GM18868 (cell line): ENCODE measurements at regions not wholly inside any gene's neighbourhood (a gene's known extent, or its start where the extent isn't known, plus 50 kb on each side); places are given as distances from the start of the nearest gene placed in this dataset.

Experiments
- ATAC-seq: cut with Tn5 transposase; IDR thresholded peaks from one replicate; pipeline ENCODE4 v1.9.1; 2021; ENCODE audit warnings: mild to moderate bottlenecking, moderate library complexity; ENCODE audit not compliant: unreplicated experiment

DNA sequence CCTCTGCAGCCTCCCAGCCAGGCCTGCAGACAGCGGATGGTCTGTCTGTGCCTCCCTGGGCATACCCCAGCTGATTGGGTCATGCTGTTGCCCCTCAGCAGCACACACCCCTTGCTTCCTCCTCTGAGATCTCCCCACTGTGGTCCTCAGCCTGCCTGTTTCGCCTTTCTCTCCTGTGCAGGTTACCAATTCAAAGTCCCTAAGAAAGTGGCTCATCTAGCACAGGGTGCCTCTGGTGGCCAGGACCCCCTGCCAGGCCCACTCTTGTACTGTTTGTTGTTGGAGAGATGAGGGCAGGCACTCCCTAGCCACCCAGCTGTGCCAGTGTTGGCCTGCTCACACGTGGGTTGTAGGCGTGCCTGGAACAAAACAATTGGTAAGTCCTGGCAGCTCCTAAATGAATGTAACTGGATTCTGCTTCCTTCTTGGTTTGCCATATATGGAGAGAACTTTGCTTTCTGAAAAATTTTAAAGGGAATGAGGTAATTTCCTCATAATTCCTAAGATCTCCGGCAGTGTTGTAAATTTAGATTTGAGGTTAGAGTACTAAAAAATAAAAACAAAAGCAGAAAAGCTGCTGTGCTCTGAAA lies 213.2 kb upstream of the IL12A start:
- no peak for ATAC-seq

DNA sequence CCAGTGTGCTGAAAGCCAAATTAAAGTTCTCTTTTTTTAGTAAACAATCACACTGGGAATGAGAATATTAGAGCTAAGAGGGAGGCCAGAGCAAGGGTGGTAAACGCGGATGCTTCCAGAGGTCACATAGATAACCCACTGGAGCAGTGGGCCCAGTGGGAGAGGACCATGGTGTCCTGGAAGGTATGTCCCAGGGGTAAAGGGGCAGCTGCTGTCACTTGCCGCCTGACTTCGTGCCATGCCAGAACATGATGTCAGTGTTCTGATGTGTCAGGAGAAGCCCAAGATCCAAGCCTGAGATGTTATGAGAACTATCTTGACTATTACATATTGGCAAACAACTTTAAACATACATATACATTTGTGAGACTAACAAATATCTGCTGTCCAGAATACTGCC lies 211.9 kb upstream of the IL12A start:
- no peak for ATAC-seq

DNA sequence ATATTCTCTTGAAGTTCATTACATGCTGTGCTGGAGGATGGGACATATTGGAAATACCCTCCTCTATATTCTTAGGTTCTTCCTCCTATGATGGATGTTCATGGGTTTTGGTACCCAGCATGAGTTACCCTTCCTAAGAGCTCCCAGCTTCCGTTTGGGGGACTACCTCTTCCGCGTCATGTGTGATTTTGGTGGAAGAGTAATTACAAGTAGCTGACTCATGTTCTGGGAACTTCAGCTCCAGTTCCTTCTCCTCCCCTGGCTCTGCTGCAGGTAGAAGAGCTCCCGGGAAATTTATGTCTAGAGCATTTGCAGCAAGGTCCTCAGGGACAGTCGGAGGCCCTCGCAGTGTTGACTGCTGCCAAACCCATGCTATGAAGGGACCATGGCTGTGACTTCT lies 208.8 kb upstream of the IL12A start:
- ATAC-seq: no peak

GRCh38 chr3:159781867-159782266 lies 206.8 kb upstream of the IL12A start:
- ATAC-seq: no peak

DNA sequence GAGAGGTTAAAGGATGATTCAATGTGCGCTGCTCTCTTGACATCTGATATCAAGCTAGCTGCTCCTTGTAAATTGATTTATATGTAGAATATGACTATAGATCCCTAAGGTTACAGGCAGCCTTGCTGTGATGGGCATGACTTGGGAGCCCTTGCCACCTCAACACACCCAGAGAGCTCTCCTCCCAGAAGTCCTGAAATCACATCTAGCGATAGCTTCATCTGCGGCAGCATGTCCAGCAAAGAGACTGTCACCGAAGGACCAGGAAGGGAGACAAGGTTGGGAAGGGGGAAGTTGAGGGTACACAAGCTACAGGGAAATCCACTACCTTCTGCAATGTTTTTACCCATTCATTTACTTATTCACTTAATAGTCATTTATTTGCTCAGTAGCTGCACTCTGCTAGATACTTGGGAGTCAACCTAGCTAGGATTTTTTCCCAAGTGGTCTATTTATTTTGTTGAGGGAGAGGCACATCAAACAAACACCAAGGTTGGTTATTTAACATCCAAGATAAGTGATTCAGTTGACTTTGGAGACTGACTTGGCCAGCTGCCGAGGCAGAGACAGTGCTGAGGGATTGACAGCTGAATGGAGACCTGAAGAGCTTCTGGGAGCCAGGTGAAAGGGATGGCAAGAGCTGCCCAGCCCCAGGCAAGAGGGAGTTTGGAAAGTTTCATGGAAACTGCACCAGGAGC lies 205.8 kb upstream of the IL12A start:
- no peak for ATAC-seq

DNA sequence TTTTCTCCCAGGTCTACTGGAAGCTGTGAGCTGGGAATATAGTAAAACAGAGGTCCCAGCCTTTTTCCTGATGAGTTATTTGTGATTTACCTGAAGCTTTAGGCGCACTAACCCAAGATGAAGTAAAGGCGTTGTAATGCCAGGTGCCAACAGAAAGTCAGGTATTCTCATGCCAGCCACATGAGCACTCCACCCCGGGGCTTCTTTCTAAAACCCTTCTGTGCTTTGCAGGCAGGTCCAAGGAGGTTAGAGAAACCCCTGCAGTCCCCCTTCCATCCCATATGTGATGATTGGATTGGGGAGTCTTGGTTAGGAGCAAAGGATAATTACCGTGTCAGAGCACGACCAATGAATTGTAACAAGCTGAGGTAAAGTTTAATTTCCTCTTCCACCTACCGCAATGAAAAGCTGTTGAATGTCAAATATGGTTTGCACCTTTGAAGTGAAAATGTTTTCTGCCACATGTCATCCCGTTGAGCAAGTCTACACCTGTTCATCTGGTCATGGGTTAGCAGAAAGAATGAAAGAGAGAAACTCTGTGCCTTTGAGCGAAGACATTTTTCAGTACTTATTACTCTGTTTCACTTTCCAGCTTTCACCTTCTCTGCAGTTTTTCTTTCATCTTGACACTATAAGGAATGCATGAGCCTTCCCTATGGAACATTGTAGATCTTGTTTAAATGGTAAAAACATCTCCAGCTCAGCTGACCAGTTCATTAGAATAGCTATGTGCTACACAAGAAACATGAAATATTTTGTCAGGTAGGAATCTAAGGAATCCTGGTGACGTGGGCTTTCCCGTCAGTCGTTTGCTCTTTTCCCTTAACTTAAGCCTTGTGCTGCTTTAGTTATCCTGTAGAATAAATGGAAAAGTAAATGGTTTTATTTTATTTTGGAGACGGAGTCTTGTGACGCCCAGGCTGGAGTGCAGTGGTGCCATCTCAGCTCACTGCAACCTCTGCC lies 204.6 kb upstream of the IL12A start:
- ATAC-seq: no peak

DNA sequence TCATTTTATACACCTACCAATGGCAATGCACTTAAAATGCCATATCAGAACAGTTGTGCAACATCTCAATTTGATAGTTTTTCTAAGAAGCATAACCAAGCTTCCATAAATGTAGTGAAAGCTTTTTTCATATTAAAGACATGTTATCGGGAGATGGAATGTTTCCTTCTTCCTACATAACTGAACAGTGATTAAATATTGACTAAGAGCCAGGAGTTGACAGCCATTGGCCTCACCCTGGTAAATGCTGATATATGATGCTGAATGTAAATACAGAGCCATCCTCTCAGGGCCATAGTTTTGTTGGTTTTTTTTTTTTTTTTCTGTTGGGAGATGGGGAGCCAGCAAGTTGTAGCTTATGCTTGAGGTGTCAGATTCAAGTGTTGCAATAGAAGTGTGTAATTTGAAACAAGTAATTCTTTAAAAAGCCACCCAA lies 203.3 kb upstream of the IL12A start:
- no peak for ATAC-seq

DNA sequence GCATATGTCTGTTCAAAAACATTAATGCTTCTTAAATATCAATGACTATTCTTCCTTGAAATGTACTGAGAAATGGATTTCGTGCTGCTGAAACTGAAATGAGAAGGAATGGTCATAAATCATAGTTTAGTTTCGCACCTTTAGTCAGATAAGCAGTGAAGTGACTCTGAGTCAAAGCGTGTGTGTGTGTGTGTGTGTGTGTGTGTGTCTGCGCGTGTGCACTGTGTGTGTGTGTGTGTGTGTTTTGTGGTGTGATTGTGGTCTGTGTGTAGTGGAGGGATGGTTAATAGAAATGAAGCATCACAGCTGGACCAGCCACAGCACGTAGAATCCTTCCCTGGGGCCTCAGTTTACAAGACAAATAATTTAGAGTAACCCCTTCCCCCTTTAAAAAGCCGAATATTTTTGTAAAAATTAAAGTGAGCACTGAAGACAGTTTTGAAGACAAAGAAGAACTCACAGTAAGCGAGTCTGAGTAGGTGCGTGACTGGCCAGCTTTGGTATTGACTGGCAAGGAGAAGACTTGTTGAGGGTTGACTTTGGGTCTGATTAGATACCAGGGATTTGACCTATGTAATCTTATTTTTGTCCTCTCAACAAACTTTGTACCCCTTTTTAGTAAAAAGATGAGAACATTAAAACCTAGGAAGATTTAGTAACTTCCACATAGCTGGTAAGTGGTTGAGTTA lies 202.0 kb upstream of the IL12A start:
- ATAC-seq: no peak

GRCh38 chr3:159787178-159787574 lies 201.5 kb upstream of the IL12A start:
- ATAC-seq: no peak

- peak; percentile 43 for ATAC-seq
These were observed 200.8 kb upstream of the IL12A start for GRCh38 chr3:159787794-159788205.

- ATAC-seq: no peak
These were observed 200.3 kb upstream of the IL12A start for GRCh38 chr3:159788291-159788690.

GRCh38 chr3:159789017-159789416 lies 199.6 kb upstream of the IL12A start:
- ATAC-seq: no peak

GRCh38 chr3:159789742-159790635 lies 198.6 kb upstream of the IL12A start:
- no peak for ATAC-seq

GRCh38 chr3:159791336-159791735 lies 197.3 kb upstream of the IL12A start:
- no peak for ATAC-seq

GRCh38 chr3:159792070-159792469 lies 196.6 kb upstream of the IL12A start:
- no peak for ATAC-seq

DNA sequence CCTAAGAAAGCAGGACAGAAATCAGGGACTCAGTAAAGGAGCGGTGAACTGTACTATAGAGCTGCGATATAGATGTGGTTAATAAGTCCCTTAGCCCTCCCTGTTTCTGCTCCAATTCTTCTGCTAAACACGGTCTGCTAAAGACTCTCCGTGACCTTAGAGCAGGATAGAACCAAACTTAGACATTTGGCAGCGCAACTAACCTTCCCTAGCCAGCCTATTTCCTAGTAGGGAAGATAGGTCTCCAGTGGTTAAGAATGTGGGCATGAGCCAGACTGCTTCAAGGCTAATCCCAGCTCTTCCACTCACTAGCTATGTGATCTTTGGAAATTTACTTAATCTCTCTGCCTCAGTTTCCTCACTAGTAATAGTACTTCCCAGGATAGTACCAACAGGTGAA lies 193.6 kb upstream of the IL12A start:
- no peak for ATAC-seq

- no peak for ATAC-seq
These were observed 192.9 kb upstream of the IL12A start for GRCh38 chr3:159795681-159796175.

DNA sequence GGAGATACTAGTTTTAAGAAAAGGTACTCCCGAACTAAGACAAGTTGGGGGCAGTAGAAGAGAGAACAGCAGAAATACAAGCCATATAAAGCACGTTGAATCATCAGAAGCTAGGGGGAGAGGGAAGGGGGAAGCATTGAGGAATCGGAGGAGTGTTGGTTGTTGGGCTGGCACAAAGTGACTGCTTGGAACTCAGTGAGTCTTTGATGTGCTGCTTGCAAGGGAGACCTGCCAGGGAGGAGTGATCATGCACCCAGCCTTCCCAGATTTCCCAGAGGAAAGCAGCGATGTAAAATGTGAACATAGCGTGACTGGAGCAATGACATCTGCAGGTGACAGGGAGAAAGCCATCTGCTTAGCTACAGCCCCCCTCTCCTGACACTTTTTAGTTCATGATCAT lies 192.4 kb upstream of the IL12A start:
- ATAC-seq: no peak

DNA sequence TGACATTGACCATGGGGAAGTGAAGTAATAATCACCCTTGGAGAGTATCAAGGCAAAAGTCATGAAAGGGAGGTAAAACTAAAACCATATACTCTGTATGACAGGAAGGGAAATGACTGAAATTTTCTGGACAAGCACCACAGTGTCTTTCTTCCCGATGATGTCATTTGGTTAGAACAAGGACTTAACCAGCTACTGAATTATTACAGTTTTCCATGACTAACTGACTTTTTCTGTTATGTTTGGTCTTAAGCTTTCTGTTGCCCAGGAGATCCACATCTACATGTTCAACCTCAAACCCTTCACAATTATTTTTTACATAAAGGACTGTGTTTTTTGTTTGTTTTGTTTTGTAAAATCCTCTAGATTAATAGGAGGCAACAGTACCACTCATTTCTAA lies 191.9 kb upstream of the IL12A start:
- ATAC-seq: no peak

GRCh38 chr3:159797771-159798170 lies 190.9 kb upstream of the IL12A start:
- no peak for ATAC-seq
